ENCODE measurements at regions not wholly inside any gene's neighbourhood (a gene's known extent, or its start where the extent isn't known, plus 50 kb on each side); places are given as distances from the start of the nearest gene placed in this dataset.

DNA sequence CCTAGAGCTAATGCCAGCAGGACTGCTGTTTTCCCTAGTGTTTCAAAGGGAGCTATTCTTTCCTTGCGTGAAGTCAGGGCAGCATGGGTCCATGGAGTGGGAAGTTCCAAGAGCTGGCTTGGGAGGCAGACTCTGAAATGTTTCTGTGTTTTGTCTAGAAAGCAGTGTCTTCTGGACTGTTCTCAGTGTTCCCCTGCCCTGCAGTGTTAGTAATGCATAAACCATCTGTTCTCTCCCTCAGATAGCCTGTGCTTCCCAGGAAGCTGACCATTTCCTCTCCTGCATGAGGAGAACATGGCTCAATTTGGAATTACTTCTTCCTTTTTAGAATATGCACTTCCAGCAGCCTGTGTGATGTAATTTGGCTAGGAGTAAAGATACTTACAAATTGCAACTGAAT is 116.7 kb upstream of the CXCL13 start:
- DNase-seq (ENCODE audit: low read depth in 1 of 2, low spot score in 1 of 2) = no peak
- TF ChIP-seq GATA3 (IDR thresholded peaks at IDR 0.05; ENCODE audit: borderline replicate concordance) (no peak), ZFP36 (IDR thresholded peaks at IDR 0.05; ENCODE audit: borderline replicate concordance, partially characterized antibody) (no peak), TFCP2L1 (CRISPR knock-in tag; IDR thresholded peaks at IDR 0.05) (no peak), CEBPB (IDR thresholded peaks at IDR 0.05) (no peak), KDM5A (IDR thresholded peaks at IDR 0.05) (no peak), JUNB (IDR thresholded peaks at IDR 0.05) (no peak), MAFK (IDR thresholded peaks at IDR 0.05; ENCODE audit: partially characterized antibody) (no peak), BHLHE40 (IDR thresholded peaks at IDR 0.05; ENCODE audit: low read depth, low read length) (no peak), POLR2AphosphoS2 (conservative IDR thresholded peaks at IDR 0.05; ENCODE audit: low read length) (no peak), ZC3H11A (IDR thresholded peaks at IDR 0.05) (no peak), FOXS1 (CRISPR knock-in tag; IDR thresholded peaks at IDR 0.05) (no peak), PHF8 (IDR thresholded peaks at IDR 0.05; ENCODE audit: borderline replicate concordance, low read depth) (no peak), MAX (IDR thresholded peaks at IDR 0.05) (no peak), NFE2L2 (conservative IDR thresholded peaks at IDR 0.05; ENCODE audit: low read length) (no peak)
- TF ChIP-seq, protein P1, sequence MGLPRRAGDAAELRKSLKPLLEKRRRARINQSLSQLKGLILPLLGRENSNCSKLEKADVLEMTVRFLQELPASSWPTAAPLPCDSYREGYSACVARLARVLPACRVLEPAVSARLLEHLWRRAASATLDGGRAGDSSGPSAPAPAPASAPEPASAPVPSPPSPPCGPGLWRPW (IDR thresholded peaks at IDR 0.05) = no peak
- TF ChIP-seq, protein P2, sequence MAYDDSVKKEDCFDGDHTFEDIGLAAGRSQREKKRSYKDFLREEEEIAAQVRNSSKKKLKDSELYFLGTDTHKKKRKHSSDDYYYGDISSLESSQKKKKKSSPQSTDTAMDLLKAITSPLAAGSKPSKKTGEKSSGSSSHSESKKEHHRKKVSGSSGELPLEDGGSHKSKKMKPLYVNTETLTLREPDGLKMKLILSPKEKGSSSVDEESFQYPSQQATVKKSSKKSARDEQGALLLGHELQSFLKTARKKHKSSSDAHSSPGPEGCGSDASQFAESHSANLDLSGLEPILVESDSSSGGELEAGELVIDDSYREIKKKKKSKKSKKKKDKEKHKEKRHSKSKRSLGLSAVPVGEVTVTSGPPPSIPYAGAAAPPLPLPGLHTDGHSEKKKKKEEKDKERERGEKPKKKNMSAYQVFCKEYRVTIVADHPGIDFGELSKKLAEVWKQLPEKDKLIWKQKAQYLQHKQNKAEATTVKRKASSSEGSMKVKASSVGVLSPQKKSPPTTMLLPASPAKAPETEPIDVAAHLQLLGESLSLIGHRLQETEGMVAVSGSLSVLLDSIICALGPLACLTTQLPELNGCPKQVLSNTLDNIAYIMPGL (CRISPR knock-in tag; IDR thresholded peaks at IDR 0.05; ENCODE audit: borderline replicate concordance) = no peak
- TF ChIP-seq, protein P3, sequence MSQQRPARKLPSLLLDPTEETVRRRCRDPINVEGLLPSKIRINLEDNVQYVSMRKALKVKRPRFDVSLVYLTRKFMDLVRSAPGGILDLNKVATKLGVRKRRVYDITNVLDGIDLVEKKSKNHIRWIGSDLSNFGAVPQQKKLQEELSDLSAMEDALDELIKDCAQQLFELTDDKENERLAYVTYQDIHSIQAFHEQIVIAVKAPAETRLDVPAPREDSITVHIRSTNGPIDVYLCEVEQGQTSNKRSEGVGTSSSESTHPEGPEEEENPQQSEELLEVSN (IDR thresholded peaks at IDR 0.05; ENCODE audit: borderline replicate concordance, low read depth) = no peak
- no peak for ATAC-seq
- CTCF ChIA-PET = no interaction called here
- Histone ChIP-seq H3K4me2 (no peak overlapping the region), H3K4me1 (no peaks in the 10 kb centered on the region), H3K4me3 (no peak overlapping the region), H3K9me3 (no peaks in the 10 kb centered on the region), H3K27ac (no peak overlapping the region)
- POLR2A ChIA-PET = no interaction called here
- 100% methylated on average over 1 of the region's 1 CpG for WGBS (ENCODE audit: missing lambda C conversion rate)
- no peak for FAIRE-seq

GRCh38 chr4:77493120-77493752 is 112.4 kb upstream of the CXCL13 start:
- no peak for ATAC-seq
- H3K9me3 ChIP-seq = no peaks in the 10 kb centered on the region
- TF ChIP-seq PHF8 (IDR thresholded peaks at IDR 0.05; ENCODE audit: borderline replicate concordance, low read depth) (no peak), EHMT2 (IDR thresholded peaks at IDR 0.05; ENCODE audit: low read depth) (no peak)
- no peak overlapping the region for H3K4me2 ChIP-seq
- H3K27ac ChIP-seq = no peak overlapping the region
- H3K4me3 ChIP-seq = no peak overlapping the region
- 53% methylated on average over 1 of the region's 1 CpG for WGBS (ENCODE audit: missing lambda C conversion rate)
- FAIRE-seq = no peak
- ChIA-PET CTCF (no interaction called here), POLR2A (no interaction called here)
- no peak for DNase-seq (ENCODE audit: low read depth in 1 of 2, low spot score in 1 of 2)
- no peaks in the 10 kb centered on the region for H3K4me1 ChIP-seq

GRCh38 chr4:77493829-77494551 is 111.6 kb upstream of the CXCL13 start:
- FAIRE-seq (no peak), DNase-seq (ENCODE audit: low read depth in 1 of 2, low spot score in 1 of 2) (no peak), ATAC-seq (no peak)
- H3K4me2 ChIP-seq = no peak overlapping the region
- no peak overlapping the region for H3K4me3 ChIP-seq
- no peaks in the 10 kb centered on the region for H3K9me3 ChIP-seq
- ChIA-PET POLR2A (no interaction called here), CTCF (no interaction called here)
- no peaks in the 10 kb centered on the region for H3K4me1 ChIP-seq
- WGBS (ENCODE audit: missing lambda C conversion rate) = 31% methylated on average over 2 of the region's 2 CpGs
- H3K27ac ChIP-seq = no peak overlapping the region
- TF ChIP-seq TFCP2L1 (CRISPR knock-in tag; IDR thresholded peaks at IDR 0.05) (no peak), POLR2A (IDR thresholded peaks at IDR 0.05; ENCODE audit: low read length) (no peak), ZNF302 (CRISPR knock-in tag; IDR thresholded peaks at IDR 0.05) (no peak), CHD2 (IDR thresholded peaks at IDR 0.05; ENCODE audit: low read length, partially characterized antibody) (no peak), GATA3 (IDR thresholded peaks at IDR 0.05; ENCODE audit: borderline replicate concordance) (no peak), KDM5A (IDR thresholded peaks at IDR 0.05) (no peak), RCOR1 (IDR thresholded peaks at IDR 0.05; ENCODE audit: low read depth, low read length) (no peak), MAX (IDR thresholded peaks at IDR 0.05) (no peak), HOXB13 (CRISPR knock-in tag; IDR thresholded peaks at IDR 0.05; ENCODE audit: low read depth) (no peak), EP300 (IDR thresholded peaks at IDR 0.05) (no peak), CHD4 (IDR thresholded peaks at IDR 0.05; ENCODE audit: borderline replicate concordance) (no peak), HDAC2 (IDR thresholded peaks at IDR 0.05) (no peak)
- TF ChIP-seq, protein P3 (IDR thresholded peaks at IDR 0.05; ENCODE audit: borderline replicate concordance, low read depth) = no peak
- TF ChIP-seq, protein P4, sequence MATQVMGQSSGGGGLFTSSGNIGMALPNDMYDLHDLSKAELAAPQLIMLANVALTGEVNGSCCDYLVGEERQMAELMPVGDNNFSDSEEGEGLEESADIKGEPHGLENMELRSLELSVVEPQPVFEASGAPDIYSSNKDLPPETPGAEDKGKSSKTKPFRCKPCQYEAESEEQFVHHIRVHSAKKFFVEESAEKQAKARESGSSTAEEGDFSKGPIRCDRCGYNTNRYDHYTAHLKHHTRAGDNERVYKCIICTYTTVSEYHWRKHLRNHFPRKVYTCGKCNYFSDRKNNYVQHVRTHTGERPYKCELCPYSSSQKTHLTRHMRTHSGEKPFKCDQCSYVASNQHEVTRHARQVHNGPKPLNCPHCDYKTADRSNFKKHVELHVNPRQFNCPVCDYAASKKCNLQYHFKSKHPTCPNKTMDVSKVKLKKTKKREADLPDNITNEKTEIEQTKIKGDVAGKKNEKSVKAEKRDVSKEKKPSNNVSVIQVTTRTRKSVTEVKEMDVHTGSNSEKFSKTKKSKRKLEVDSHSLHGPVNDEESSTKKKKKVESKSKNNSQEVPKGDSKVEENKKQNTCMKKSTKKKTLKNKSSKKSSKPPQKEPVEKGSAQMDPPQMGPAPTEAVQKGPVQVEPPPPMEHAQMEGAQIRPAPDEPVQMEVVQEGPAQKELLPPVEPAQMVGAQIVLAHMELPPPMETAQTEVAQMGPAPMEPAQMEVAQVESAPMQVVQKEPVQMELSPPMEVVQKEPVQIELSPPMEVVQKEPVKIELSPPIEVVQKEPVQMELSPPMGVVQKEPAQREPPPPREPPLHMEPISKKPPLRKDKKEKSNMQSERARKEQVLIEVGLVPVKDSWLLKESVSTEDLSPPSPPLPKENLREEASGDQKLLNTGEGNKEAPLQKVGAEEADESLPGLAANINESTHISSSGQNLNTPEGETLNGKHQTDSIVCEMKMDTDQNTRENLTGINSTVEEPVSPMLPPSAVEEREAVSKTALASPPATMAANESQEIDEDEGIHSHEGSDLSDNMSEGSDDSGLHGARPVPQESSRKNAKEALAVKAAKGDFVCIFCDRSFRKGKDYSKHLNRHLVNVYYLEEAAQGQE (IDR thresholded peaks at IDR 0.05) = no peak
